A549 (cell line): ENCODE measurements at regions not wholly inside any gene's neighbourhood (a gene's known extent, or its start where the extent isn't known, plus 50 kb on each side); places are given as distances from the start of the nearest gene placed in this dataset.
A peak's percentile ranks its signal among the peaks of the same experiment; 100 is the strongest.

Source experiments
- ATAC-seq, 2 experiments: fragments of 200-7000 bp in 1 of 2; fragments of >200 bp in 1 of 2; cut with Nextera tagmentation in 1 of 2; cut with Tn5 transposase in 1 of 2; 3 replicates each; pipeline versions ENCODE4 v1.8.0 to v1.9.1; 2018 to 2020; ENCODE audit warnings: mild to moderate bottlenecking in 1 of 2, moderate library complexity in 1 of 2
- CTCF ChIA-PET: fragments of 300-600 bp; sonication (Branson Sonifier 250); formaldehyde crosslinking; extraction: SDS; loops from one replicate; lab custom pipeline; 2021; ENCODE audit warnings: antibody characterized with exemption, inconsistent platforms; lab: Yijun Ruan, JAX
- POLR2A ChIA-PET: fragments of 350-600 bp; formaldehyde crosslinking; extraction: SDS; loops from one replicate; lab custom pipeline; 2021; ENCODE audit warnings: antibody characterized with exemption, inconsistent platforms; lab: Yijun Ruan, JAX
- DNase-seq, 2 experiments: peaks; one replicate each; pipeline versions ENCODE4 v3.0.0 to v3.0.0-alpha.2; 2011 to 2016; ENCODE audit warnings: low read depth in 1 of 2, low spot score in 1 of 2
- FAIRE-seq: peaks from 2 replicates; lab custom pipeline; 2011; peaks lifted over from hg19 to GRCh38; lab: Jason Lieb, UNC
- H3K27ac ChIP-seq, 2 experiments: fragments of >200 bp; sonication (Bioruptor Twin); formaldehyde crosslinking; 3 replicates each; pipeline ENCODE4 v1.5.1; 2016 to 2017
- H3K4me1 ChIP-seq: fragments of >200 bp; sonication (Bioruptor Twin); formaldehyde crosslinking; 3 replicates; pipeline ENCODE4 v1.6.1; 2016
- H3K4me2 ChIP-seq: fragments of >200 bp; sonication (Bioruptor Twin); formaldehyde crosslinking; 3 replicates; pipeline ENCODE4 v1.6.1; 2016
- H3K4me3 ChIP-seq: fragments of >200 bp; sonication (Bioruptor Twin); formaldehyde crosslinking; 3 replicates; pipeline ENCODE4 v1.5.1; 2016
- H3K9me3 ChIP-seq: fragments of >200 bp; sonication (Bioruptor Twin); formaldehyde crosslinking; 3 replicates; pipeline ENCODE4 v1.6.1; 2016
- BCL3 ChIP-seq: fragments of >200 bp; sonication (Bioruptor Twin); formaldehyde crosslinking; IDR thresholded peaks from 3 replicates; pipeline ENCODE4 v1.6.1; 2016
- CEBPB ChIP-seq, 2 experiments: fragments of >200 bp in 1 of 2; sonication (Bioruptor Twin) in 1 of 2; formaldehyde crosslinking in 1 of 2; IDR thresholded peaks; 2 replicates each; pipeline ENCODE4 v1.6.1; 2012 to 2016
- CHD2 ChIP-seq: fragments of 150-350 bp; IDR thresholded peaks from 2 replicates; pipeline ENCODE4 v1.6.1; 2014; ENCODE audit warnings: low read length; ENCODE audit not compliant: partially characterized antibody
- EHF ChIP-seq: fragments of 250-450 bp; sonication (Bioruptor Pico); IDR thresholded peaks from 2 replicates; pipeline ENCODE4 v1.5.0; 2020; ENCODE audit warnings: mild to moderate bottlenecking
- ELK1 ChIP-seq: fragments of 150-350 bp; IDR thresholded peaks from 2 replicates; pipeline ENCODE4 v1.6.1; 2014; ENCODE audit warnings: low read depth, mild to moderate bottlenecking, low read length
- FOSB ChIP-seq: fragments of 250-450 bp; sonication (Bioruptor Pico); IDR thresholded peaks from 2 replicates; pipeline ENCODE4 v1.5.0; 2020; ENCODE audit warnings: mild to moderate bottlenecking, moderate library complexity
- GATA3 ChIP-seq: IDR thresholded peaks from 2 replicates; pipeline ENCODE4 v1.6.1; 2012; ENCODE audit warnings: borderline replicate concordance
- HDAC2 ChIP-seq: fragments of 200-600 bp; sonication (generic); IDR thresholded peaks from 2 replicates; pipeline ENCODE4 v1.6.1; 2016
- HOXA7 ChIP-seq: fragments of 250-450 bp; sonication (Bioruptor Pico); IDR thresholded peaks from 2 replicates; pipeline ENCODE4 v1.5.0; 2020; ENCODE audit warnings: mild to moderate bottlenecking, moderate library complexity
- HOXB13 ChIP-seq: fragments of 250-450 bp; sonication (Bioruptor Pico); IDR thresholded peaks from 2 replicates; pipeline ENCODE4 v1.5.0; 2020; ENCODE audit warnings: low read depth, mild to moderate bottlenecking, moderate library complexity
- JUN ChIP-seq, 2 experiments: fragments of >200 bp; sonication (Bioruptor Twin); formaldehyde crosslinking; IDR thresholded peaks; 2 replicates in 1 of 2; 3 replicates in 1 of 2; pipeline ENCODE4 v1.6.1; 2016 to 2017
- MAFK ChIP-seq: fragments of 450-650 bp; IDR thresholded peaks from 2 replicates; pipeline ENCODE4 v1.6.1; 2014; ENCODE audit not compliant: partially characterized antibody
- NFE2L2 ChIP-seq: fragments of 150-350 bp; conservative IDR thresholded peaks from 2 replicates; pipeline ENCODE4 v1.6.1; 2014; ENCODE audit warnings: low read length
- NR3C1 ChIP-seq: fragments of >200 bp; sonication (Bioruptor Twin); formaldehyde crosslinking; IDR thresholded peaks from 3 replicates; pipeline ENCODE4 v1.6.1; 2017
- POLR2AphosphoS2 ChIP-seq: conservative IDR thresholded peaks from 2 replicates; pipeline ENCODE4 v1.6.1; 2012; ENCODE audit warnings: low read length, improper control_type of control experiment, inconsistent platforms
- RCOR1 ChIP-seq: fragments of 150-350 bp; IDR thresholded peaks from 2 replicates; pipeline ENCODE4 v1.6.1; 2014; ENCODE audit warnings: antibody characterized with exemption, low read length, low read depth
- SREBF2 ChIP-seq: fragments of 450-650 bp; IDR thresholded peaks from 2 replicates; pipeline ENCODE4 v1.6.1; 2014; ENCODE audit warnings: mild to moderate bottlenecking, moderate library complexity
- TFCP2L1 ChIP-seq: fragments of 250-450 bp; sonication (Bioruptor Pico); IDR thresholded peaks from 2 replicates; pipeline ENCODE4 v1.5.0; 2021; ENCODE audit warnings: mild to moderate bottlenecking
- ZFP36 ChIP-seq: fragments of 450-650 bp; IDR thresholded peaks from 2 replicates; pipeline ENCODE4 v1.6.1; 2014; ENCODE audit warnings: borderline replicate concordance; ENCODE audit not compliant: partially characterized antibody
- ZNF302 ChIP-seq: fragments of 250-450 bp; sonication (Bioruptor Pico); IDR thresholded peaks from 2 replicates; pipeline ENCODE4 v1.9.0; 2021; ENCODE audit warnings: inconsistent platforms, mild to moderate bottlenecking, moderate library complexity
- WGBS: methylation state at CpG from one replicate; pipeline ENCODE4 v1.1.6; 2017; ENCODE audit errors: missing lambda C conversion rate; 5-methylcytosine and 5-hydroxymethylcytosine counted together

DNA sequence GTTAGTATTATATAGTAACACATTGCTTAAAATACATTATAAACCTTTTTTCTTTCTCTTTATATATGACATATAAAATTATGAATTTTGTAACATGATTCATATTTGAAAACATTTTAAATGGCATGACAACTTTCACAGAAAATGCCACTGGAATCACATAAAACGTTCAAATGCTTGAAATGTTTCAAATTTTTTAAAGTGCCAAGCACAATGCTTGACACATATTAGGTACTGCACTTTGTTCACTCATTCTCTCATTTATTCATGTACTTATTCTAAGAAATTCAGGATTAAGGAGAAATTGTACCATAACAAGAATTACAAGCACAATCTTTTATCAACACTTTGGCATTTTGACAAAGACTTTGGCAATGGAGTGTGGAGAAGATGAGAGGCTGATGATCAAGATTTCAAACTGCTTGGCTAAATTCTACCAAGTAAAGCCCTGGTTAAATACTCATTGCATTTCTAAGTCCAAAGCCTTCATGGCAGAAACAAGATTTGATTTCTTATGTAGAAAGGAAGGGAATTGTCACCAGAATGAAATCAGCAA, 232.2 kb downstream of the C12orf50 start:
- Histone ChIP-seq H3K4me1 (peaks cover 78% of the 10 kb centered on the region), H3K4me2 (peak overlapping the region; percentile 67), H3K27ac (peak overlapping the region; percentile 81 to 83), H3K4me3 (no peak overlapping the region), H3K9me3 (no peaks in the 10 kb centered on the region)
- ChIA-PET POLR2A (no interaction called here), CTCF (interaction anchor here (0.8 to 1.7 kb wide), 2 partner anchors 13 to 51 kb away, joined by 3 to 7 read pairs; no protein-coding TSS in a partner anchor)
- 0% methylated on average over 1 of the region's 1 CpG for WGBS
- DNase-seq = no peak
- peak in 1 of 2 experiments; percentile 14; a peak in 2 of 6 replicates for ATAC-seq
- TF ChIP-seq JUN (IDR thresholded peaks at IDR 0.05) (no peak), GATA3 (peak; percentile 64; the same call in 1 of the 2 replicates), HOXB13 (peak; percentile 51; the same call in 1 of the 2 replicates), TFCP2L1 (CRISPR knock-in tag) (no peak), CEBPB (IDR thresholded peaks at IDR 0.05) (0 out of 4 replicates have a peak, but pooled peaks of 1 of the 2 experiments have one; percentile 1)
- no peak for FAIRE-seq

DNA sequence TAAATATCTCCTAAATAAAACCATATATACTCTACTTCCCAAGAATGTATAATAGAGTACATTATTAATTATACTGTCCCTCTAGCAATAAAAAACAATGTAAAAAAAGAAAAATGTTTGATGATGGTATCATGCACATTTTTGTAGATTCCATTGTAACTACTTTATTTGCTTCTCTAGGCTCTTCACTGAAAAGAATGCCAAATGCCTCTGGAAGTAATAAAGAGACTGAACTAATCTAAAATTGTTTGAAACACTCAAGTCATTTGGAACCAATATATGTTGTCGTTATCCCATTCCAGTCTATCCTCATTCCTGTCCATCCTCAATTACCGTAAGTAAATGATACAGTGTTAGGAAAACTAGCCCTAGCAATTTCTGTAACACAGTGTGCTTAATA, 233.6 kb downstream of the C12orf50 start:
- POLR2A ChIA-PET = no interaction called here
- peak overlapping the region; percentile 67; the same call in 2 of the 3 replicates for H3K4me2 ChIP-seq
- no peak for FAIRE-seq
- no peaks in the 10 kb centered on the region for H3K9me3 ChIP-seq
- TF ChIP-seq MAFK (no peak), ELK1 (no peak), ZFP36 (no peak), SREBF2 (no peak), POLR2AphosphoS2 (no peak), NFE2L2 (no peak), CHD2 (no peak)
- H3K4me1 ChIP-seq = peaks cover 81% of the 10 kb centered on the region
- no peak overlapping the region for H3K4me3 ChIP-seq
- 40% methylated on average over 2 of the region's 2 CpGs for WGBS
- peak overlapping the region; percentile 81 to 84 for H3K27ac ChIP-seq
- no peak for ATAC-seq
- CTCF ChIA-PET = interaction anchor here (1.0 to 1.2 kb wide), 2 partner anchors 52 to 53 kb away, joined by 3 to 4 read pairs; no protein-coding TSS in a partner anchor
- no peak for DNase-seq

- H3K4me2 ChIP-seq = no peak overlapping the region
- 64% methylated on average over 1 of the region's 1 CpG for WGBS
- H3K4me3 ChIP-seq = no peak overlapping the region
- POLR2A ChIA-PET = no interaction called here
- FAIRE-seq = no peak
- TF ChIP-seq FOSB (CRISPR knock-in tag) (no peak), MAFK (no peak), EHF (CRISPR knock-in tag) (no peak), HOXA7 (CRISPR knock-in tag) (no peak), ZNF302 (no peak), NR3C1 (no peak), BCL3 (no peak), HDAC2 (no peak), RCOR1 (no peak)
- CTCF ChIA-PET = interaction anchor here (1.2 kb wide), 1 partner anchor 53 kb away, joined by 3 read pairs; no protein-coding TSS in a partner anchor
- no peak for ATAC-seq
- H3K27ac ChIP-seq = peak overlapping the region; percentile 77; a peak in 4 of 6 replicates
- no peaks in the 10 kb centered on the region for H3K9me3 ChIP-seq
- DNase-seq = no peak
- peaks cover 76% of the 10 kb centered on the region for H3K4me1 ChIP-seq
Observed at GRCh38 chr12:87794854-87795253, 234.3 kb downstream of the C12orf50 start.
